Kidney (tissue), 13 donors: ENCODE measurements at regions not wholly inside any gene's neighbourhood (a gene's known extent, or its start where the extent isn't known, plus 50 kb on each side); places are given as distances from the start of the nearest gene placed in this dataset.

ENCODE experiments used
- DNase-seq, 5 donors: peaks; one replicate each; pipeline ENCODE4 v3.0.0-alpha.2; 2013 to 2020
- FAIRE-seq: peaks from 2 replicates; lab custom pipeline; 2012; peaks lifted over from hg19 to GRCh38; lab: Jason Lieb, UNC
- H3K27ac ChIP-seq, 2 donors: one replicate each; pipeline ENCODE4 v1.7.0; 2013; ENCODE audit warnings: low read depth in 2 of 2, low read length in 2 of 2, inconsistent platforms in 1 of 2
- H3K27me3 ChIP-seq: one replicate; pipeline ENCODE4 v1.7.1; 2013; ENCODE audit warnings: low read length, inconsistent platforms; ENCODE audit not compliant: control insufficient read depth, insufficient read depth
- H3K36me3 ChIP-seq, 3 donors: one replicate each; pipeline versions ENCODE4 v1.7.0 to v1.7.1; 2013; ENCODE audit warnings: low read length in 3 of 3, control low read depth in 1 of 3, inconsistent platforms in 1 of 3; ENCODE audit not compliant: insufficient read depth in 3 of 3, control insufficient read depth in 2 of 3
- H3K4me1 ChIP-seq, 3 donors: one replicate each; pipeline versions ENCODE4 v1.7.0 to v1.7.1; 2013; ENCODE audit warnings: low read length in 3 of 3, inconsistent platforms in 1 of 3, low read depth in 1 of 3; ENCODE audit not compliant: control insufficient read depth in 2 of 3, insufficient read depth in 2 of 3
- H3K4me3 ChIP-seq, 3 donors: one replicate each; pipeline versions ENCODE4 v1.7.0 to v1.8.1; 2013; ENCODE audit warnings: low read length in 3 of 3, control low read depth in 1 of 3, inconsistent platforms in 1 of 3
- H3K9ac ChIP-seq, 3 donors: one replicate each; pipeline versions ENCODE4 v1.7.0 to v1.7.1; 2013; ENCODE audit warnings: low read length in 3 of 3, control low read depth in 1 of 3, inconsistent platforms in 1 of 3
- H3K9me3 ChIP-seq, 3 donors: one replicate each; pipeline versions ENCODE4 v1.7.0 to v1.7.1; 2013; ENCODE audit warnings: low read length in 3 of 3, control low read depth in 1 of 3, inconsistent platforms in 1 of 3; ENCODE audit not compliant: control insufficient read depth in 2 of 3, insufficient read depth in 1 of 3
- intact Hi-C: fragments of 100-400 bp; cut with DNase I; formaldehyde crosslinking; loops from one replicate; pipeline ENCODE4 v1.11.1; 2022
- TF ChIP-seq, protein P1 (sequence below): IDR thresholded peaks from 3 replicates; pipeline ENCODE4 v1.5.1; 2012; ENCODE audit warnings: mild to moderate bottlenecking, moderate library complexity, borderline replicate concordance; ENCODE audit not compliant: insufficient read depth; ENCODE audit errors: extremely low read depth
- donor health status: control.
- donor health status: control.
- donor health status: control.
- donor health status: control.
- donor health status: control.
- donor health status: DM: yes; HTN: yes; CAD: no.
- donor health status: Normal renal cell carcinoma (clear cell type).

DNA sequence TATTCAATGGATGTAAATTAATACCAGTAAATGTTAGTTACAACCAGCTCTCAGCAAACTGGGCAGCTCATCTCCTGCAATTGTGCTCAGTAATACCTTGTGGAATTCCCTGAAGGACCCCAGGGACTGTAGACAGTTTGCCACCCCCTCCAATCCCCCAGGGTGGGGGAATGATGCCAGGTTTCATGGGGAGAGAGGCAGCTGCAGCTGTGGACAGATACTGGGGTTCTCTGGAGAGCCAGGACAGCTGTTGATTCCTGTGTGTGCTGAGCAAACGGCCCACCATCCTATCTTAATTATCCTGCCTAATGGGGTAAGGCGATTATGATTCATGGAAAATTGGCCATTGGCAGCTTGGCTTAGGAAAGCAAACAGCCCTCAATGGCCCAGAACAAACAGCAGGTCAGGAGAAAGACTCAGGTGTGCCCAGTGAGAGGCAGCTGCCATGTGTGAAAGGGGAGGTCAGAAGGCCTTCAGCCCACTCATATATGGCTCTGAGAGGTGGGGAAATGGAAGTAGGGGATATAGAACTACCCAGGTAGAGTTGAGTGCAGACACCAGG lies 148.9 kb upstream of the CTTNBP2NL start:
- no peak overlapping the region for H3K4me3 ChIP-seq
- FAIRE-seq (no peak), DNase-seq (no peak)
- no peaks in the 10 kb centered on the region for H3K9me3 ChIP-seq
- intact Hi-C loops = no loop called here
- no peak overlapping the region for H3K9ac ChIP-seq
- H3K36me3 ChIP-seq = no peaks in the 10 kb centered on the region
- H3K4me1 ChIP-seq = no peaks in the 10 kb centered on the region
- TF ChIP-seq, protein P1, sequence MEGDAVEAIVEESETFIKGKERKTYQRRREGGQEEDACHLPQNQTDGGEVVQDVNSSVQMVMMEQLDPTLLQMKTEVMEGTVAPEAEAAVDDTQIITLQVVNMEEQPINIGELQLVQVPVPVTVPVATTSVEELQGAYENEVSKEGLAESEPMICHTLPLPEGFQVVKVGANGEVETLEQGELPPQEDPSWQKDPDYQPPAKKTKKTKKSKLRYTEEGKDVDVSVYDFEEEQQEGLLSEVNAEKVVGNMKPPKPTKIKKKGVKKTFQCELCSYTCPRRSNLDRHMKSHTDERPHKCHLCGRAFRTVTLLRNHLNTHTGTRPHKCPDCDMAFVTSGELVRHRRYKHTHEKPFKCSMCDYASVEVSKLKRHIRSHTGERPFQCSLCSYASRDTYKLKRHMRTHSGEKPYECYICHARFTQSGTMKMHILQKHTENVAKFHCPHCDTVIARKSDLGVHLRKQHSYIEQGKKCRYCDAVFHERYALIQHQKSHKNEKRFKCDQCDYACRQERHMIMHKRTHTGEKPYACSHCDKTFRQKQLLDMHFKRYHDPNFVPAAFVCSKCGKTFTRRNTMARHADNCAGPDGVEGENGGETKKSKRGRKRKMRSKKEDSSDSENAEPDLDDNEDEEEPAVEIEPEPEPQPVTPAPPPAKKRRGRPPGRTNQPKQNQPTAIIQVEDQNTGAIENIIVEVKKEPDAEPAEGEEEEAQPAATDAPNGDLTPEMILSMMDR = no peak
- H3K27me3 ChIP-seq = no peaks in the 10 kb centered on the region
- no peak overlapping the region for H3K27ac ChIP-seq

DNA sequence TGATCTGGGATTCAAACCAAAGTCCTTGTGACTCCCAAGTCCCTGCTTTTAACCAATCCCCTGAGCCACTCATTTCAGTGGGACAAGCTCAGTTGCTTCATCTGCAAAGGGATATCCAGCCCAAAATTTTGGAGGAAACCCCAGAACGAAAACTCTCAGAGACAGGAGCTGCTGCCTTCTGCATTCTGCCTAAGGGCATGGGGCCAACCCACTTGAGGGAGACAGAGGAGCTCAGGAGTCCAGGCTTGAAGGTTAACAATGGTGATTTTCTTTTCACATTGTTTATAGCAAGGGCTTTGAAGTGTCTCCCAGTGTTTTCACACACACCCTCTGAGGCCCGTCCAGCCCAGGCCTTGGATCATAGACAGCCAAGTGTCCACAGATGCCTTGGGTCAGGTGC lies 148.1 kb upstream of the CTTNBP2NL start:
- TF ChIP-seq, protein P1 = no peak
- intact Hi-C loops = no loop called here
- DNase-seq = no peak

DNA sequence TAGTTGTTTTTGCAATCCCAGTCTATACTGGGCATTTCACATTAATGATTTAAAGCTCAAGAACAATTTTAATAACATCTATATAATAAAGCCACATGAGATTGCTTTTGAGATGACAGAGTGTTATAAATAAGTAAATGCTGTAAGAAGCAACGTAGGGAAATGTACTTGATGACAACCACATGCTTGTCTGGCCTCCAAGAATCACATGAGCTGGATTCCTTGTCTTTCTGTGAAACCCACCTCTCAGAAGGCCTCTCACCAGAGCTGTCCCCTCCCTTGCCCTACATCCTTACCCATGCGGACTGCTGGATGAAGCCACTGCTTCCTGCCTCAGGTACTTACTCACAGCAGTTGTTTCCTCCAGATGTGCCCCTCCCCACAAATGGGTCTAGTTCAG lies 145.1 kb upstream of the CTTNBP2NL start:
- DNase-seq (peak in 1 of 5 donors; percentile 29), FAIRE-seq (no peak)
- H3K27ac ChIP-seq = no peak overlapping the region
- intact Hi-C loops = no loop called here
- no peaks in the 10 kb centered on the region for H3K4me1 ChIP-seq
- H3K27me3 ChIP-seq = no peaks in the 10 kb centered on the region
- no peak overlapping the region for H3K9ac ChIP-seq
- H3K36me3 ChIP-seq = no peaks in the 10 kb centered on the region
- no peak overlapping the region for H3K4me3 ChIP-seq
- TF ChIP-seq, protein P1 = no peak
- H3K9me3 ChIP-seq = no peaks in the 10 kb centered on the region

More for the DNA sequence above, 148.1 kb upstream of the CTTNBP2NL start:
- H3K27ac ChIP-seq = no peak overlapping the region
- no peaks in the 10 kb centered on the region for H3K27me3 ChIP-seq
- H3K9me3 ChIP-seq = no peaks in the 10 kb centered on the region
- no peak overlapping the region for H3K4me3 ChIP-seq
- no peaks in the 10 kb centered on the region for H3K36me3 ChIP-seq
- no peak overlapping the region for H3K9ac ChIP-seq
- no peak for FAIRE-seq
- H3K4me1 ChIP-seq = no peaks in the 10 kb centered on the region
